HEK293 (cell line): ENCODE measurements at regions not wholly inside any gene's neighbourhood (a gene's known extent, or its start where the extent isn't known, plus 50 kb on each side); places are given as distances from the start of the nearest gene placed in this dataset.
"Not testable (repeated sequence)": the region's sequence is repeated elsewhere in the genome, so short reads cannot be mapped to it uniquely, and the experiment has no call there.

Experiments
- CTCF ChIA-PET: fragments of 350-600 bp; formaldehyde crosslinking; extraction: SDS; loops from one replicate; lab custom pipeline; 2021; ENCODE audit warnings: antibody characterized with exemption; lab: Yijun Ruan, JAX
- POLR2A ChIA-PET: fragments of 300-600 bp; formaldehyde crosslinking; extraction: SDS; loops from one replicate; lab custom pipeline; 2020; ENCODE audit warnings: antibody characterized with exemption, inconsistent platforms; lab: Yijun Ruan, JAX
- H3K27ac ChIP-seq: fragments of 200-500 bp; sonication (Bioruptor generic); 2 replicates; pipeline ENCODE4 v1.5.1; 2014; ENCODE audit warnings: low read depth, low read length, control low read depth, inconsistent platforms; ENCODE audit errors: extremely low read depth
- H3K36me3 ChIP-seq, 2 experiments: fragments of 200-500 bp in 1 of 2; sonication (Bioruptor generic) in 1 of 2; 1 replicate in 1 of 2; 2 replicates in 1 of 2; pipeline ENCODE4 v1.5.1; 2014 to 2017; ENCODE audit warnings: inconsistent platforms in 2 of 2, low read length in 2 of 2; ENCODE audit not compliant: control insufficient read depth in 2 of 2, insufficient read depth in 1 of 2
- H3K4me1 ChIP-seq: fragments of 200-500 bp; sonication (Bioruptor generic); 2 replicates; pipeline ENCODE4 v1.5.1; 2014; ENCODE audit warnings: mild to moderate bottlenecking, low read length, inconsistent platforms; ENCODE audit not compliant: control insufficient read depth, insufficient read depth
- H3K4me3 ChIP-seq: 2 replicates; pipeline ENCODE4 v1.5.1; 2011; ENCODE audit warnings: low read depth, mild to moderate bottlenecking, control low read depth, low read length, moderate library complexity
- H3K9me3 ChIP-seq: fragments of 200-500 bp; sonication (Bioruptor generic); 2 replicates; pipeline ENCODE4 v1.5.1; 2014; ENCODE audit warnings: low read depth, low read length, inconsistent platforms; ENCODE audit not compliant: control insufficient read depth, insufficient read depth
- BCL11A ChIP-seq: fragments of 450-650 bp; formaldehyde crosslinking; IDR thresholded peaks from 2 replicates; pipeline ENCODE4 v1.5.1; 2016; ENCODE audit warnings: low read depth, missing biosample characterization, missing genetic modification characterization
- KLF7 ChIP-seq: fragments of 450-650 bp; formaldehyde crosslinking; IDR thresholded peaks from 2 replicates; pipeline ENCODE4 v1.5.1; 2016; ENCODE audit warnings: missing biosample characterization, missing genetic modification characterization, borderline replicate concordance
- RBAK ChIP-seq: fragments of 450-650 bp; formaldehyde crosslinking; IDR thresholded peaks from 2 replicates; pipeline ENCODE4 v1.5.1; 2016; ENCODE audit warnings: missing biosample characterization, missing genetic modification characterization
- ZBTB17 ChIP-seq: fragments of 450-650 bp; formaldehyde crosslinking; IDR thresholded peaks from 2 replicates; pipeline ENCODE4 v1.5.1; 2016; ENCODE audit warnings: missing biosample characterization, missing genetic modification characterization
- ZNF140 ChIP-seq: fragments of 450-650 bp; formaldehyde crosslinking; IDR thresholded peaks from 2 replicates; pipeline ENCODE4 v1.5.1; 2016; ENCODE audit warnings: missing biosample characterization, missing genetic modification characterization
- ZNF174 ChIP-seq: fragments of 450-650 bp; formaldehyde crosslinking; IDR thresholded peaks from 2 replicates; pipeline ENCODE4 v1.5.0; 2017; ENCODE audit warnings: missing biosample characterization, mild to moderate bottlenecking, missing genetic modification characterization
- ZNF184 ChIP-seq: fragments of 450-650 bp; IDR thresholded peaks from 2 replicates; pipeline ENCODE4 v1.5.1; 2018; ENCODE audit warnings: missing biosample characterization, mild to moderate bottlenecking, missing genetic modification characterization
- ZNF266 ChIP-seq: fragments of 450-650 bp; formaldehyde crosslinking; IDR thresholded peaks from 2 replicates; pipeline ENCODE4 v1.5.1; 2016; ENCODE audit warnings: missing biosample characterization, missing genetic modification characterization, low read depth
- ZNF274 ChIP-seq, 2 experiments: fragments of 200-500 bp in 1 of 2; fragments of 450-650 bp in 1 of 2; sonication (Bioruptor generic) in 1 of 2; formaldehyde crosslinking in 1 of 2; IDR thresholded peaks; 2 replicates each; pipeline versions ENCODE4 v1.5.1 to v1.6.1; 2014 to 2016; ENCODE audit warnings: borderline replicate concordance in 1 of 2, inconsistent platforms in 1 of 2, low read length in 1 of 2, missing biosample characterization in 1 of 2, missing genetic modification characterization in 1 of 2
- ZNF324 ChIP-seq: fragments of 450-650 bp; formaldehyde crosslinking; IDR thresholded peaks from 2 replicates; pipeline ENCODE4 v1.5.1; 2016; ENCODE audit warnings: missing biosample characterization, missing genetic modification characterization
- ZNF354C ChIP-seq: fragments of 450-650 bp; formaldehyde crosslinking; IDR thresholded peaks from 2 replicates; pipeline ENCODE4 v1.5.1; 2016; ENCODE audit warnings: missing biosample characterization, missing genetic modification characterization, low read depth, borderline replicate concordance
- ZNF366 ChIP-seq: fragments of 450-650 bp; formaldehyde crosslinking; conservative IDR thresholded peaks from 2 replicates; pipeline ENCODE4 v1.5.1; 2016; ENCODE audit warnings: missing biosample characterization, missing genetic modification characterization
- ZNF701 ChIP-seq: fragments of 450-650 bp; formaldehyde crosslinking; IDR thresholded peaks from 2 replicates; pipeline ENCODE4 v1.5.1; 2016; ENCODE audit warnings: missing biosample characterization, missing genetic modification characterization
- ZNF747 ChIP-seq: fragments of 450-650 bp; formaldehyde crosslinking; IDR thresholded peaks from 2 replicates; pipeline ENCODE4 v1.5.1; 2016; ENCODE audit warnings: missing biosample characterization, missing genetic modification characterization
- ZSCAN23 ChIP-seq: fragments of 450-650 bp; formaldehyde crosslinking; IDR thresholded peaks from 2 replicates; pipeline ENCODE4 v1.5.1; 2016; ENCODE audit warnings: missing biosample characterization, missing genetic modification characterization
- ZSCAN30 ChIP-seq: fragments of 450-650 bp; IDR thresholded peaks from 2 replicates; pipeline ENCODE4 v1.5.1; 2018; ENCODE audit warnings: missing biosample characterization, mild to moderate bottlenecking, missing genetic modification characterization, moderate library complexity
- TF ChIP-seq, protein P1 (sequence below): fragments of 450-650 bp; formaldehyde crosslinking; IDR thresholded peaks from 2 replicates; pipeline ENCODE4 v1.5.1; 2017; ENCODE audit warnings: missing biosample characterization, missing genetic modification characterization
- TF ChIP-seq, protein P2 (sequence below): fragments of 450-650 bp; formaldehyde crosslinking; IDR thresholded peaks from 2 replicates; pipeline ENCODE4 v1.5.1; 2017; ENCODE audit warnings: missing biosample characterization, missing genetic modification characterization
- TF ChIP-seq, protein P3 (sequence below): fragments of 450-650 bp; formaldehyde crosslinking; IDR thresholded peaks from 2 replicates; pipeline ENCODE4 v1.5.1; 2016; ENCODE audit warnings: missing biosample characterization, missing genetic modification characterization, borderline replicate concordance

DNA sequence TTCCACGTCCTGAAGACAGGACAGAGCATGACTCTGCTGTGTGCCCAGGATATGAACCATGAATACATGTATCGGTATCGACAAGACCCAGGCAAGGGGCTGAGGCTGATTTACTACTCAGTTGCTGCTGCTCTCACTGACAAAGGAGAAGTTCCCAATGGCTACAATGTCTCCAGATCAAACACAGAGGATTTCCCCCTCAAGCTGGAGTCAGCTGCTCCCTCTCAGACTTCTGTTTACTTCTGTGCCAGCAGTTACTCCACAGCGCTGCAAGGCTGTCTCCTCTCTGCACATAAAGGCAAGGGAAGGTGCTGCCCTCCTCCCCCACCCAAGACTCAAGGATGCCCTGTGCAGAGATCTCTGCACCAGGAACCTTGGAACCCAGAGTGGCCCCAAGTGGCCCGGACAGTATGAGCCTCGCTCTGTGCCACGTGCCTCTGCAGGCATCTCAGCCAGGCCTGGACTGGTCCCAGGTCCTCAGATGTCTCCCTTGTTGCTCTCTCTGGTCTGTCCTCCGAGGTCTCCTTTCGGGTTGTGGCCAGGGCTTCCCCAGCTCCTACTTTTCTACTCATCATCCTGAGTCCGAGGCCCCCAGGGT, 230.3 kb upstream of the PRSS58 start:
- Histone ChIP-seq H3K4me1 (no peaks in the 10 kb centered on the region), H3K4me3 (no peak overlapping the region)

DNA sequence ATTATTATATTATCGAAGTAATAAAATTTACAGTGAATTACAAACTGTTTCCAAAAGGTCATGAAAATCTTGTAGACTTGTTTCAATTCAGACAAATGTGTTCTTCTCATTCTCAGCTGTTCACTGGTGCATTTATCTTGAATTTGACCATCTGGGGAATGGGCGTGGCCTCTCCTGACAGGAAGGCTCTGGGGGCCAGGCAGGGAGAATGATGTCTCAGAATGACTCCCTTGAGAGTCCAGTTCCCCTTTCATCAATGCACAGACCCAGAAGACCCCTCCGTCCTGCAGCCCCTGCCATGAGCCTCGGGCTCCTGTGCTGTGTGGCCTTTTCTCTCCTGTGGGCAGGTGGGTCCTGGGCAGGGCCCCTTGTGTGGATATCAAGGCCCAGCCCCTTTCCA, 229.7 kb upstream of the PRSS58 start:
- H3K9me3 ChIP-seq, POLR2A ChIA-PET, H3K27ac ChIP-seq, H3K4me1 ChIP-seq, H3K36me3 ChIP-seq, H3K4me3 ChIP-seq: not testable (repeated sequence)
- CTCF ChIA-PET = interaction anchor here (0.7 to 12.2 kb wide), 7 partner anchors 9 to 100 kb away, joined by 3 to 276 read pairs (median 11); no protein-coding TSS in a partner anchor

More for the DNA sequence above, 230.3 kb upstream of the PRSS58 start:
- ChIA-PET CTCF (interaction anchor here (0.7 to 12.2 kb wide), 6 partner anchors 8 to 100 kb away, joined by 3 to 276 read pairs (median 18); no protein-coding TSS in a partner anchor), POLR2A (no interaction called here)
- TF ChIP-seq, protein P1, sequence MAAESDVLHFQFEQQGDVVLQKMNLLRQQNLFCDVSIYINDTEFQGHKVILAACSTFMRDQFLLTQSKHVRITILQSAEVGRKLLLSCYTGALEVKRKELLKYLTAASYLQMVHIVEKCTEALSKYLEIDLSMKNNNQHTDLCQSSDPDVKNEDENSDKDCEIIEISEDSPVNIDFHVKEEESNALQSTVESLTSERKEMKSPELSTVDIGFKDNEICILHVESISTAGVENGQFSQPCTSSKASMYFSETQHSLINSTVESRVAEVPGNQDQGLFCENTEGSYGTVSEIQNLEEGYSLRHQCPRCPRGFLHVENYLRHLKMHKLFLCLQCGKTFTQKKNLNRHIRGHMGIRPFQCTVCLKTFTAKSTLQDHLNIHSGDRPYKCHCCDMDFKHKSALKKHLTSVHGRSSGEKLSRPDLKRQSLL = no peak
- no peak for TF ChIP-seq ZSCAN23 (tag by site-specific recombination)
- no peak for TF ChIP-seq ZNF366
- no peak for TF ChIP-seq KLF7
- TF ChIP-seq ZNF354C = no peak
- Histone ChIP-seq H3K36me3 (no peaks in the 10 kb centered on the region), H3K9me3 (no peaks in the 10 kb centered on the region), H3K27ac (no peak overlapping the region)

DNA sequence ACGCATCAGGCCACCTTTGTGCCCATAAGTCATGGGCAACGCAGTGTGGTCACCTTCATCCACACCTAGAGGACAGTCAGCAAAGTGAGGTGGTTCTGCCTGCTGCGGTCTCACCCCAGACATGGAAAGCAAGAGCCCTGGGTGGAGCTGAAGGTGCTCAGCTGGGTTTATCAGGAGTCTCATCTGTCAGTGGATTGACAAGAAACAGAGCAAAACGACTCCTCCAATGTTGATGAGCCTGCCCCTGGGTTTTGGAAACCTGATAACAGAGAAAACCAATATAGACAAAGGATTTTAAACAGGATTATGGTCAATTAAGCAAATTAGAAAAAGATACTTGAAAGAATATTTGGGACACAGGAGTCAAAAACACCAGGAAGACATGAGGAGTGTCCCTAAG, 229.3 kb upstream of the PRSS58 start:
- no peaks in the 10 kb centered on the region for H3K36me3 ChIP-seq
- ChIA-PET CTCF (interaction anchor here (0.8 to 12.2 kb wide), 10 partner anchors 9 to 72 kb away, joined by 3 to 276 read pairs (median 8); no protein-coding TSS in a partner anchor), POLR2A (interaction anchor here (0.5 kb wide), 1 partner anchor 156 kb away, joined by 3 read pairs; no protein-coding TSS in a partner anchor)
- TF ChIP-seq BCL11A (tag by site-specific recombination) = no peak
- no peak for TF ChIP-seq ZNF266
- no peak for TF ChIP-seq ZSCAN30
- TF ChIP-seq ZNF184 = no peak
- no peak for TF ChIP-seq ZNF140 (tag by site-specific recombination)
- no peak for TF ChIP-seq ZNF324 (tag by site-specific recombination)
- no peak for TF ChIP-seq ZNF274 (IDR thresholded peaks at IDR 0.05; ENCODE audit: low read length)
- TF ChIP-seq ZNF274 (tag by site-specific recombination; IDR thresholded peaks at IDR 0.05; ENCODE audit: borderline replicate concordance) = no peak
- TF ChIP-seq ZNF174 (tag by site-specific recombination) = no peak
- TF ChIP-seq RBAK = no peak
- TF ChIP-seq ZBTB17 (tag by site-specific recombination) = no peak
- TF ChIP-seq, protein P2, sequence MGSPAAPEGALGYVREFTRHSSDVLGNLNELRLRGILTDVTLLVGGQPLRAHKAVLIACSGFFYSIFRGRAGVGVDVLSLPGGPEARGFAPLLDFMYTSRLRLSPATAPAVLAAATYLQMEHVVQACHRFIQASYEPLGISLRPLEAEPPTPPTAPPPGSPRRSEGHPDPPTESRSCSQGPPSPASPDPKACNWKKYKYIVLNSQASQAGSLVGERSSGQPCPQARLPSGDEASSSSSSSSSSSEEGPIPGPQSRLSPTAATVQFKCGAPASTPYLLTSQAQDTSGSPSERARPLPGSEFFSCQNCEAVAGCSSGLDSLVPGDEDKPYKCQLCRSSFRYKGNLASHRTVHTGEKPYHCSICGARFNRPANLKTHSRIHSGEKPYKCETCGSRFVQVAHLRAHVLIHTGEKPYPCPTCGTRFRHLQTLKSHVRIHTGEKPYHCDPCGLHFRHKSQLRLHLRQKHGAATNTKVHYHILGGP (tag by site-specific recombination) = no peak
- TF ChIP-seq, protein P3, sequence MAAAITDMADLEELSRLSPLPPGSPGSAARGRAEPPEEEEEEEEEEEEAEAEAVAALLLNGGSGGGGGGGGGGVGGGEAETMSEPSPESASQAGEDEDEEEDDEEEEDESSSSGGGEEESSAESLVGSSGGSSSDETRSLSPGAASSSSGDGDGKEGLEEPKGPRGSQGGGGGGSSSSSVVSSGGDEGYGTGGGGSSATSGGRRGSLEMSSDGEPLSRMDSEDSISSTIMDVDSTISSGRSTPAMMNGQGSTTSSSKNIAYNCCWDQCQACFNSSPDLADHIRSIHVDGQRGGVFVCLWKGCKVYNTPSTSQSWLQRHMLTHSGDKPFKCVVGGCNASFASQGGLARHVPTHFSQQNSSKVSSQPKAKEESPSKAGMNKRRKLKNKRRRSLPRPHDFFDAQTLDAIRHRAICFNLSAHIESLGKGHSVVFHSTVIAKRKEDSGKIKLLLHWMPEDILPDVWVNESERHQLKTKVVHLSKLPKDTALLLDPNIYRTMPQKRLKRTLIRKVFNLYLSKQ = no peak
- TF ChIP-seq ZNF747 = no peak
- TF ChIP-seq ZNF701 (tag by site-specific recombination) = no peak
- no peak overlapping the region for H3K27ac ChIP-seq
- H3K4me3 ChIP-seq = no peak overlapping the region
- no peaks in the 10 kb centered on the region for H3K9me3 ChIP-seq
- H3K4me1 ChIP-seq = no peaks in the 10 kb centered on the region
